ENCODE measurements at regions not wholly inside any gene's neighbourhood (a gene's known extent, or its start where the extent isn't known, plus 50 kb on each side); places are given as distances from the start of the nearest gene placed in this dataset.

DNA sequence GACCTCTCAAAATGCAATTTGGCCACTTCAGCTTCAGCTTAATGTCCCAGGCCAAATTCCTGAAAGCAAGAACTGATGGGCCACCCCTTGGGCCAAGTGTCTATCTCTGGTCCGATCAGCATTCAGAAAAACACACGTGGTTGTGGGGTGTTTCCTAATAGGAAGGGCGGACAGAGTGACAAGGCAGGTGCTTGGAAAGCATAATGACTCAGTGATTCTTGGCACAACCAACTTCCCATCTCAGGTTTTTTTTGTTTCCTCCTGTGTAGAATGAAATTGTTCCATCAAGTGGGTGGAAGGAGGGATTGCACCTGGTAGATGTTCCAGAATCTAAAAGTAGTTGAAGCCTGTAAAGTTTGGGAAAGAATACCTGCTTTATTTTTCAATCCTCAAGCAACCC is 155.6 kb downstream of the HS3ST2 start:
- H3K4me1 ChIP-seq (replicated peaks in 1 of 2), result no peaks in the 10 kb centered on the region
- no peaks in the 10 kb centered on the region for H3K9me3 ChIP-seq (replicated peaks in 1 of 3)
- H3K4me3 ChIP-seq, result no peak overlapping the region
- H3K27ac ChIP-seq, result no peak overlapping the region
- DNase-seq, result no peak
- 52 to 56% (median 54%) methylated on average over 3 of the region's 3 CpGs for WGBS, 4 donors
- TF ChIP-seq CTCF (IDR thresholded peaks at IDR 0.05), result no peak
- no peak for TF ChIP-seq POLR2A (IDR thresholded peaks at IDR 0.05)
- intact Hi-C loops (cut with DNase I), result no loop called here
- no peaks in the 10 kb centered on the region for H3K36me3 ChIP-seq (replicated peaks in 1 of 2)
- H3K27me3 ChIP-seq, result no peaks in the 10 kb centered on the region

- WGBS, 4 donors, result 28 to 45% (median 40%) methylated on average over 2 to 3 of the region's 3 CpGs
- TF ChIP-seq POLR2A (IDR thresholded peaks at IDR 0.05), result no peak
Observed at GRCh38 chr16:22968931-22969330, 155.0 kb downstream of the HS3ST2 start.

DNA sequence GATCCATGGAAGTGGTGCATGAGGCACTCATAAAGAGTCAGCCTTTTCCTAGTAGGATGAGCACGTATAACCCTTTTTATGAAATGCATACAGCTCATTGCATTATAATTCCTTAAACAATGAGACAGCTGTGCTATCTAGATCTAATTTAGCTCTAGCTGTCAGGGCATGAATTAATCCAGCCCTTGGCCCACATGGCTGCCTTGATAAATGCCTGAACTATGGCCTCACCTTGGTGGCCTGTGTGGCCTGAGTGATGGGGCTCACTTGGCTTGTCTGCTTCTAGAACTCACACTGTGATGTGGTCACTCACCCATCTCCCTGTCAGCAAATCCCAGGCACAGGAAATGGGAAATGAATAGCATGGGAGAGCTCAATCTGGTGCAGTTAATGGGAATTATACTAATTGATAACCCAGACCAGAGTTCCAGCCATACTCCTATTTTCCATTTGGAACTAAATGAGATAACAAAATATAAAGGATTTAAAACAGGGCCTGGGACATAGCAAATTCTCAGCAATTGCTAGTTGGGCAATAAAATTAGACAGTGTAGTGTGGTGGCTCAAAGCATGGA is 153.6 kb downstream of the HS3ST2 start:
- Histone ChIP-seq H3K27me3 (no peaks in the 10 kb centered on the region), H3K9me3 (replicated peaks in 1 of 3) (no peaks in the 10 kb centered on the region), H3K4me3 (no peak overlapping the region), H3K4me1 (replicated peaks in 1 of 2) (no peaks in the 10 kb centered on the region), H3K36me3 (replicated peaks in 1 of 2) (no peaks in the 10 kb centered on the region), H3K27ac (no peak overlapping the region)
- 53 to 67% (median 59%) methylated on average over 1 of the region's 1 CpG for WGBS, 4 donors
- no peak for TF ChIP-seq POLR2A (IDR thresholded peaks at IDR 0.05)
- TF ChIP-seq CTCF (IDR thresholded peaks at IDR 0.05), result no peak
- DNase-seq, result no peak
- intact Hi-C loops (cut with DNase I), result no loop called here

More at GRCh38 chr16:22968931-22969330, 155.0 kb downstream of the HS3ST2 start:
- H3K27ac ChIP-seq, result no peak overlapping the region
- no peaks in the 10 kb centered on the region for H3K4me1 ChIP-seq (replicated peaks in 1 of 2)
- no peak for DNase-seq
- no peaks in the 10 kb centered on the region for H3K27me3 ChIP-seq
- no peaks in the 10 kb centered on the region for H3K36me3 ChIP-seq (replicated peaks in 1 of 2)
- H3K4me3 ChIP-seq, result no peak overlapping the region
- no peaks in the 10 kb centered on the region for H3K9me3 ChIP-seq (replicated peaks in 1 of 3)
- intact Hi-C loops (cut with DNase I), result no loop called here
